ENCODE measurements at regions not wholly inside any gene's neighbourhood (a gene's known extent, or its start where the extent isn't known, plus 50 kb on each side); places are given as distances from the start of the nearest gene placed in this dataset.
A peak's percentile ranks its signal among the peaks of the same experiment; 100 is the strongest.
"Not testable (repeated sequence)": the region's sequence is repeated elsewhere in the genome, so short reads cannot be mapped to it uniquely, and the experiment has no call there.

DNA sequence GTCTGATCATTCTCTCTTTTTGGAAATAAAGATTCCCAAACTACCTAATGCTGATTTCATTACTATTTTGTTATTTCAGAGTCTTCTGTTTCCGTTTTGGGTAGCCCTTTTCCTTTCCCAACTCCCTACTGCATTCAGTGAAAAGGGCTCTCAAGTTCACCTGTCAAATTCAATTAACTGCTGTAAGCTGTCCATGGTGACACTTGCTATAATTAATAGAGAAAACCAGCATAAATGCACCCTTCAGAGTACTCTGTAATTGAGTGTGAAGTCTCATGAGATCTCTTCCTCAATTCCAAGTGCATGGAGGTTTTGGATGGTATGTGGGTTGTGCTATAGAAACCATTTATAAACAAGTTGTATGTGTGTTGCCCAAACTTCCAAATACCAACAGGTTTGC lies 187.2 kb downstream of the RPL10L start:
- intact Hi-C loops (cut with DNase I), result no loop called here

GRCh38 chr14:46451800-46452199 lies 199.8 kb downstream of the RPL10L start:
- intact Hi-C loops (cut with DNase I), result no loop called here
- no peak for DNase-seq

More for the DNA sequence above, 187.2 kb downstream of the RPL10L start:
- DNase-seq, result no peak

- DNase-seq, result no peak
- intact Hi-C loops (cut with DNase I), result no loop called here
These were observed 206.9 kb downstream of the RPL10L start for GRCh38 chr14:46444666-46445065.

- no peak for DNase-seq
- intact Hi-C loops (cut with DNase I), result no loop called here
These were observed 218.2 kb downstream of the RPL10L start for GRCh38 chr14:46433381-46433780.

DNA sequence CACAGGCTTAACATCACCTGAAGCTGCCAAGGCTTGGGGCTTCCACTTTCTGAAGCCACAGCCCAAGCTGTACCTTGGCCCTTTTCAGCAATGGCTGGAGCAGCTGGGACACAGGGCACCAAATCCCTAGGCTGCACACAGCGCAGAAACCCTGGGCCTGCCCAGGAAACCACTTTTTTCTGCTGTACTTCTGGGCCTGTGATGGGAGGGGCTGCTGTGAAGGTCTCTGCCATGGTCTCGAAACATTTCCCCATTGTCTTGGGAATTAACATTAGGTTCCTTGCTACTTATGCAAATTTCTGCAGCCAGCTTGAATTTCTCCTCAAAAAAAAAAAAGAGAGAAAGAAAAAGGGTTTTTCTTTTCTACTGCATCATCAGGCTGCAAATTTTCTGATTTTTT lies 219.1 kb downstream of the RPL10L start:
- no peak for DNase-seq
- intact Hi-C loops (cut with DNase I), result no loop called here

DNA sequence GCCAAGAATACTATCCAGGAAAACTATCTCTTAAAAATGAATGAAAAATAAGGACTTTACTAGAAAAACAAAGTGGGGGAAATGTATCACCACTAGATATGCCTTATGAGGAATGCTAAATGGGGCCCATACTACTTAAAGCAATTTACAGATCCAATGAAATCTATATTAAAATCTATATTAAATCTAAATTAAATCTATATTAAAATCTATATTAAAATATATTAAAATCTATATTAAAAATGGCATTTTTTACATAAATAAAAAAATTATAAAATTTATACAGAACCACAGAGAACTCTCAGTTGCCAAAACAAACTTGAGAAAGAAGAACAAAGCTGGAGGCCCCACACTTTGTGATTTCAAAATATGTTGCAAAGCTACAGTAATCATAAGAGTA lies 234.5 kb downstream of the RPL10L start:
- DNase-seq, result no peak
- intact Hi-C loops (cut with DNase I), result no loop called here

DNA sequence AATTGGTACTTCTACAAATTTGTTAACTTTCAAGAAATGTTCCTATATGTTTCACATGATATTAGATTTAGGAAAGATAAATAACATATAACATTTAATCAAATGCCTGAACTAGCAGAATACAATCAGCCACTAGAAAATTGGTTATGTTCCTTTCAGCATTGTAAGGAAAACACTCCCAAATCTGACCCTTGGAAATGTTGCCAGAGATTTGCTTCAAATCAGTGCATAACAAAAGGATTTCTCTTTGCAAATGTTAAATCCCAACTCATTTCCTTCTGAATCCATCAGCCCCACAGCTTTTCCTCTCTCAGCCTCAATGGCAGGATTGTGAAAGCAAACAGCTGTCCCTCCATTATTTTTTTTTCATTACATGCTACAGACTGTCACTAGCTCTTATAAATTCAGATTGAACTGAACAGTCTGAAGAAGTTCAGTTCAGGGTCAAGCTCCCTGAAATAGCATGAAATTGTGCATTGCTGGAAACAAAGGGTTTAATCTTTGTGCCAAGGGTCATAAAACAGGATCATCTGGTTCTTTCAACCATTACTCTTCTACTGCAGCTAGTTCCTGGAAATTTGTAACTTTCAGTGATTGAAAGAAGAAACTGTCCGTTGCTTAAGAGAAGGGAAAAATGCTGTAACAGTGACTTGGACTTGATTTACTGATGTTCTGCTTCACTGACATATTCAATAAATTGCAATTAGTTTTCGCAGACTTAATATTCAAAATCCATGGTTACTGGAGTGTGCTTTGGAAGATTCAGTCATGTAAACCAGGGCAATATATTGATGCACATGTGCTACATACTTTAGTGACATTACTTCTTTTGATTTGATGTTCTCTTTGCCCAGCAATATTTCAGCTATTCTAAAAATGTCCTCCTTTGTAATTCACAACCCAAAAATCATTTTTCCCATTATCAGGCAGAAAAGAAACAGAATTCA lies 246.4 kb downstream of the RPL10L start:
- intact Hi-C loops (cut with DNase I), result no loop called here
- no peak for DNase-seq

- DNase-seq; intact Hi-C loops (cut with DNase I): not testable (repeated sequence)
These were observed 249.4 kb downstream of the RPL10L start for GRCh38 chr14:46402001-46402690.

- intact Hi-C loops (cut with DNase I), result no loop called here
These were observed 250.5 kb downstream of the RPL10L start for GRCh38 chr14:46401066-46401465.

GRCh38 chr14:46399049-46399448 lies 252.5 kb downstream of the RPL10L start:
- intact Hi-C loops (cut with DNase I), result no loop called here
- no peak for DNase-seq

More at GRCh38 chr14:46401066-46401465, 250.5 kb downstream of the RPL10L start:
- DNase-seq, result no peak

- intact Hi-C loops (cut with DNase I), result no loop called here
- no peak for DNase-seq
These were observed 267.0 kb downstream of the RPL10L start for GRCh38 chr14:46384611-46385010.

DNA sequence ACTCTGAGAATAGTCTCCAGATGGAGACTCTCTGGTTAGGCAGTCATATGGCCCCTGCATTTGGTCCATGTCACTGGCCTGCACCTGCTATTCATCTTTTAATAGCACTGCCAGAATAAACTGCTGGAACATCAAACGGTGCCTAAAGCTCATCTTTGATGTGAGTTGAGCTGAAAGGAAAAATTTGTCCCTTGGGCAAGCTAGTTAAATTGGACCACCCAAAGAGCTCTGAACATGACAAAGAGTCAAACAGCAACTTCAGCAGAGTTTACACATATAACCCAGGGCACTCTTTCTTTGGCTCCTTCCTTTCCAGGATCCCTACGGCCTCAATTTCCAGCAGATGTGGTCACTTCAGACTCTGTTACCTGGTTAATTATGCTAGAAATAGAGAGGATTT lies 269.9 kb downstream of the RPL10L start:
- intact Hi-C loops (cut with DNase I), result no loop called here
- DNase-seq, result no peak

GRCh38 chr14:46378248-46378647 lies 273.3 kb downstream of the RPL10L start:
- intact Hi-C loops (cut with DNase I), result no loop called here
- DNase-seq, result no peak

- intact Hi-C loops (cut with DNase I), result no loop called here
- no peak for DNase-seq
These were observed 274.3 kb downstream of the RPL10L start for GRCh38 chr14:46377305-46377704.

DNA sequence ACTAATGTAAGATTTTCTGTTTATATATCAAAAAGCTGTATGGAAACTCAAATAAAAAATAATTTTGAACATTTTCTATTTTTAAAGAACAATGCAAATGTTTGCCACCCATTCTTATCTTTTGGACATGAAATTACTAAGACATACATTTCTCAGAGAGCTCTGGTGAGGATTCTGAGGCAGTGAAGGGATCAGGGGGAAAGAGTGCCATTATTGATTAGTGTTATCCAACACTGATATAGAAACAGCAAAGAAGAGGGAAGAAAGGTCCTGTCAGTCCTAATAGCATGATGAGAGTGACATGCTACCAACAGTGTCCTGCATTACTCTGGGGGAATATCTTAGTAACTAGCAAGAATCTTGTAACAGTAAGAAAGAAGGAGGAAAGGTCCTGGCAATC lies 282.2 kb downstream of the RPL10L start:
- no peak for DNase-seq
- intact Hi-C loops (cut with DNase I), result no loop called here

GRCh38 chr14:46368275-46368674 lies 283.3 kb downstream of the RPL10L start:
- no peak for DNase-seq
- intact Hi-C loops (cut with DNase I), result no loop called here

DNA sequence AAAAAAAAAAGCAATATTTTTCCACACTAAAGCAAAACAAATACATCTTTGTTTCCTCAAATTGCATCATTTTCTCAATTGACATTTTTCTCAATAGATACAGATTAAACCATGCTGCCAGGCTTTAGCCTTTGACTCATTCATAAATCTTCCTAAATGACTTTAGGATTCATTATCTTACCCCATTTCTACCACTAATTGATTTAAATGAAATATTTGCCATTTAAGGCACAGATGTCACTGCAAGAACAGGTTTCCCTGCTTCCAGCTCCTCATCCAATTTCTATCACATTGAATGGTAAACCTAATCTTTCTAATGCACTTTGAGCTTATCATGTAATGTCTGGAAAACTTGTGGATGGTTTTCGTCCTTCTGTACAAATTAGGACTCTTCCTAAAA lies 298.7 kb downstream of the RPL10L start:
- DNase-seq, result no peak
- intact Hi-C loops (cut with DNase I), result no loop called here

DNA sequence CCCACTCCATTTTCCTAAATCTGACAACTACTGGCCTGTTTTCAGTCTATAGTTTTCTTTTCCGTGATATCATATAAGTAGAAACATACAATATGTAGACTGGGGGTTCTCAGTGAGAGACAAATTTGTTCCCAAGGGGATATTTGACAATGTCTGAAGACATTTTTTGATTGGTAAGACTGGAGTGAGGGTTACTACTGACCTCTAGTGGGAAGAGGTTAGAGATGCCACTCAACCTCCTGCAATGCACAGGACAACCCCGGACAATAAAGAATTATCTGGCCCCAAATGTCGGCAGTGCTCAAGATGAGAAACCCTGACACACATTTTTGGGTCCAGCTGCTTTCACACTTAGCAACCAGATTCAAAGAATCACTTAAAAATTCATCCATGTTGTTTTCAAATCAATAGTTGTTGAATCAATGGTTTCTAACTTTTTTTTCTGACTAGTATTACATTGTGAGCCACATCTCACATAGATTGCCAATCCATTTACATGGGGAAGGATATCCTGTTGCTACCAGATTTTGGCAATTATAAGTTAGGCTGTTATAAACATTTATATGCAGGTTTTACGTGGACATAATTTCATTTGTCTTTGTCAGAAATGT lies 307.1 kb downstream of the RPL10L start:
- DNase-seq, result peak in 4 of 42 donors; percentile 2 to 19 (median 4)
- intact Hi-C loops (cut with DNase I), result no loop called here

DNA sequence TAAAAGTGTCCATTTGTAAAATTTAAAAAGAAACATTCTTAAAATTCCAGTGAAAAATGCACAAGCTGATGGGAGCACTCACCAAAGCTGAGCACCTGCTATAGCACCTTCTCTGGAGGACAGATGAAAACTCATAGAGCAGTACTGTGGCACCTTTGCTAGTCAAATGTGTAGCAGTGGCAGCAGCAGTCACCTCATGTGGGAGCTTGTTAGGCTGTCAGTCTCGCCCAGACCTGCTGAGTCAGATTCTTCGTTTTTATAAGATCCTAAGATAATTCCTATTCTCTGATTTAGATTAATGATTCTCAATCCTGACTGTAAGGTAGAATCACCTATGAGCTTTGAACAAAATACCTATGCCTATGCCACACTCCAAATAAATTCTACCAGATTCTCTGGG lies 325.8 kb downstream of the RPL10L start:
- intact Hi-C loops (cut with DNase I), result no loop called here
- DNase-seq, result peak in 26 of 42 donors; percentile 1 to 65 (median 22)

DNA sequence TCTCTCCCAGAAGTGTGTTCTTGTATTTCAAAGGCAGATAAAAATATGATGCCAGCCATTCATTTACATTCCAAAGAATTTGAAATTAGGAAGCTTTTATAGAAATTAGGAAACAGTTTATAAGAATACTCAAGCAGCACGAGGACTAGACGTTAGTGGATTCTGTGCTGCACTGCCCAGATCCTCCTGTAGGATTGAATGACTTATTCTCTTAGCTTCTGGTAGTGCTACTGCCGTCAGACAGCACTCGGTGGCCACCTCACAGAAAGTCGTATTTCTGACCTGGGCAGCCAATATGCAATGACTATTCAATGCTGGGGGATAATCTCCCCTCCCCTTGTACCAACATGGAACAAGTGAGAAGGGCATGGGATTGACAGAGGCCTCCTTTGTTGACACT lies 326.4 kb downstream of the RPL10L start:
- intact Hi-C loops (cut with DNase I), result no loop called here
- DNase-seq, result no peak
